ELF-1 (cell line): ENCODE measurements at regions not wholly inside any gene's neighbourhood (a gene's known extent, or its start where the extent isn't known, plus 50 kb on each side); places are given as distances from the start of the nearest gene placed in this dataset.
A peak's percentile ranks its signal among the peaks of the same experiment; 100 is the strongest.
"Not testable (repeated sequence)": the region's sequence is repeated elsewhere in the genome, so short reads cannot be mapped to it uniquely, and the experiment has no call there.

ENCODE experiments used
- DNase-seq: peaks from one replicate; pipeline ENCODE4 v3.0.0-alpha.2; 2016; ENCODE audit warnings: low read depth, low spot score

- DNase-seq = no peak
Measured at GRCh38 chr12:125310461-125310860, 245.2 kb downstream of the AACS start.

DNA sequence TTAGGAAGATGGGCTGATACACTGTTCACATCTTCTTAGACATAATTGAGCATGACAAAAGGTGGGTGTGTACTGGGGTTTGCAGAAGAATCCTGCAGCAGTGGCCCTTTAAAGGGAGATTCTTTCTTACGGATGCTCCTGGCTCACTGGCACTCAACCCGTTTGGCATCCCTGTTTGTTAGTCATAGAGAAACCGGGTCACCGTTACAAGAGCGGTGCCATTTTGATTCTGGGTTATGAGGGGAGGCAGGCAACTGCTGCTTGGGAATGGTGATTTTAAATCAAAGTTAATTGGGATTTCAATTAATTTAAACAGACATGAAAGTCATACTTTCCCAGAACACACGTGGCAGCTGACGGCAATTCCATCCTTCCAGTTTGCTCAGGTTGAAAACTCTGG, 245.8 kb downstream of the AACS start:
- DNase-seq = no peak

GRCh38 chr12:125312471-125312870, 247.2 kb downstream of the AACS start:
- DNase-seq = no peak

DNA sequence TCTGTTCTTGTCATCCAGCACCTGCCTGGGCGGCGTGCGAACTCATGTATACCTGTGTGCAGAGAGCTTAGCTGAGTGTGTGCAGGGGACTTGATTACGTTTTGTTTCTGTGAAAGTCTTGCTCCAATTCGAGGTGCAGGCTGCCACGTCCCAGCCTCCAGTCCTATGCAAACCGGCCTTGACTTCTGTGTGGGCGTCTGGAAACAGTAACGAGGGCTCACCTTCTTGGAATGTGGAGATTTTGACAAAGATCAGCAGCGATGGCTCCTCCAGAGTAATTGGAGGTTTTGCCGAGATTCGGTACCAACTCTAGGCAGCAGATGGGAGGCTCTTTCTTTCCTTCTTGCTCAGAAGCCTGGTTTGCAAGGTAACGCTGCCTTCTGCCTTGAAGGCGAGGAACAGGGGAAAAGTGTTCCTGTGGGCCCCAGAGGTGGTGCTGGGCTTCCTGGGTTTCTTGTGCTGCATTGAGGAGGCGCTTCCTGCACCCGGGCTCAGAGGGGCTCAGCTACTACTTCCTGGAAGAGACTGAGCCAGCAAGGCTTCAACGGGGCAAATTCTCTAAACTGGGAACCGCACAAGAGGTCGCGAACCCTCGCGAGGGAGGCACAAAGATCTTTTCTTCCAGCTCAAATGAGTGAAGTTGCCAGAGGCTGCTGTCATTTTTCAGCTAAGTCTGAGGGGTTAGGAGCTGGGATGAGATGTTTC, 249.0 kb downstream of the AACS start:
- DNase-seq = peak; percentile 27

GRCh38 chr12:125315771-125316170, 250.5 kb downstream of the AACS start:
- DNase-seq = no peak

DNA sequence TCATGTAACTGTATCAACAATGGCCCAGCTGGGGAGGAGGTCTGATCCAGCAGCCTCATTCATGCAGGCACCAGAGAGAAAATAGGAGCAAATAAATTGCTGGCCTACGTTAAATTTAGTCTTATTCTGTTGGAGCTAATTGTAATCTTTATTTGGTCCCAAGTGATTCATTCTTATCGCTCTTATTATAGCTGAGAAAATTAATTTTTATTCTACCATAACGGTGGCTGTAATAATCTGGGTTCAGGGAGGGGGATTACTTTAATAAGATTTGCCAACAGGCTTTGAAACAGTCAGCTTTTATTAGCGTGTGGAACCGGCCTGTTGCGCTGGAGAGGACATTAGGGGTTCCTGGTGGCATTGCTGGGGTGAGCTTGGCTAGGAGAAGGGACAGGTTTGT, 254.9 kb downstream of the AACS start:
- DNase-seq = no peak

DNA sequence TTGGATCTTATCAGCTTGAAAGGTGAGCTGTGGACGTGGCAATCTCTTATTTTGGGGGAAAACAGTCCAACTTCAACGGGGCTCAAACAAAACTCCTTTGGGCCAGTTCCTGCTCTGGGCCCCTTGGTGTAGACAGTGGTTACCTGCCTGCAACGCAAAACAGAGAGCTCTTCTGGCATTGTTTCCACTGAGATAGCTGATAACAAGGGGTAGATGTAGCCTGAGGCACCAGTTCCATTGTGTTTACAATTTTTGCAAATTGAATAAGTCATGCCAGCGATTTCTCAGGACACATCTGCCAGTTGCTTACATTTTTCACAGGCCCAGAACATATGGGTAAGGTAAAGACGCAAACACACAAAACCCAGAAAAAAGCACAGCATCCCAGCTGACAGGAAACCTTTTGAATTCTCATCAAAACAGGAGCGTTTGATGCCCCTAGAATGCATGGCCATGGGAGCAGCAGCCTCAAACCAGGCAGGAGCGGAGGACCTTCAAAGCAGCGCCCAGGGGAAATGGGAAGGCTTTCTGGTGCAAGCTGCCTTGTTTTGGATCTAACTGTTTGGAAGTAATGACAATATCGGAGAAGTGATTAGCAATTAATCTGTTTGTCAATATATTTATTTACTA, 259.7 kb downstream of the AACS start:
- DNase-seq = peak; percentile 55

DNA sequence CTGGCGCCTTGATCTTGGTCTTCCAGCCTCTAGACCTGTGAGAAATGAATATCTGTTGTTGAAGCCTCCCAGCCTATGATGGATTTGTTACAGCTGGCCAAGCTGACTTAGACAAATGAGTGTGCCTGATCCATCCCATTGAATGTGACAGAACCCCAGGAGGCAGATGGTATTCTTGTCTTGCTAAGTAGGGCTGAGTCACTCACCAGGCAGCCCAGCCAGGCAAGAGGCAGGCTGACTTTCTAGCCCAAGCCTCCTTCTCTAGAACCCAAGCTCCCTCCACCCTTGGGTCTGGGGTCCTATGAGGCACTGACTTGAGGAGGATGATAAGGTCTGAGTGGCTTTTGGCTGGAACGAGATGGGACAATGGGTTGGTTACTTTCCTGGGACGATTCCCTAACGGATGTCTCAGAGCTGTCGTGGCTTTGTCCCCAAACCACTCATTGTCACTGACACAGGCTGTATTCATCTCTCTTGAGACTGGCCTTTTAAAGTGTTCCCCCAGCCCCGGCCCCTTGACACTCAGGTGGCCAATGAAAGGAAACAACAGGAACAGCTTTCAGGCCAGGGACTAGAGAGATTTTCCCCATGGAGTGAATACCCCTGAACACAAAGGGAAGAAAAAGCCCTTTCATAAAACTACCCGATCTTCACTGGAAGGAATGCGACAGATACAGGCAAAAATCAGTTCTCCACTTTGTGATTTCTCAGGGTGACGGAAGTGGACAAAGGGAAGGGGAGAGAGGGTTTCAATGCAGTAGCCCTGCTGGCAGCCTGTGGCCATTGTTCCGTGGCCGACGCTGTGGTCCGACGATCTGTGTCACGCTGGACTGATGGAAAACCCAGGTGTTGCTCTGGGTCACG, 264.2 kb downstream of the AACS start:
- DNase-seq = peak; percentile 73

GRCh38 chr12:125330645-125331341, 265.6 kb downstream of the AACS start:
- DNase-seq = peak; percentile 89

GRCh38 chr12:125331342-125332052, 266.3 kb downstream of the AACS start:
- DNase-seq = no peak

- DNase-seq = no peak
Measured at GRCh38 chr12:125332900-125333299, 267.7 kb downstream of the AACS start.

GRCh38 chr12:125336246-125336645, 271.0 kb downstream of the AACS start:
- DNase-seq = no peak

GRCh38 chr12:125340791-125341190, 275.6 kb downstream of the AACS start:
- no peak for DNase-seq

DNA sequence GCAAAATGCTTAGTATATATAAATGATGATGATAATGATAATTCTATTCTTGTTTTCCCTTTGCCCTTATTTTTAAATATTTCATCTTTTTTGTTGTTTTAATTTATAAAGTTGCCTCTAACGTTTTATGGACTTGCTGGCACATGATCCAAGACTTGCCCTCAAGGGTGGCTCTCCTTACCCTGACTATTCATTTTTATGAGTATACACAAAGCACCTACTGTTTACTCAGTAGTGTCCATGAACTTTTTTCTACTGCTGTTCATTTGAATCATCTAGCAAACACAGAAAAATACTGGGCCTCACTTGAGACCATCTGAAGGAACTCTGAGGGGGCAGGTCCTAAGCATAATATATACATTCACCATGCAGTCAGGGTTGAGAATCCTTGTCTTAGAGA, 276.2 kb downstream of the AACS start:
- DNase-seq = no peak

GRCh38 chr12:125343649-125344048, 278.4 kb downstream of the AACS start:
- DNase-seq = no peak

GRCh38 chr12:125346362-125346761, 281.1 kb downstream of the AACS start:
- DNase-seq = no peak

DNA sequence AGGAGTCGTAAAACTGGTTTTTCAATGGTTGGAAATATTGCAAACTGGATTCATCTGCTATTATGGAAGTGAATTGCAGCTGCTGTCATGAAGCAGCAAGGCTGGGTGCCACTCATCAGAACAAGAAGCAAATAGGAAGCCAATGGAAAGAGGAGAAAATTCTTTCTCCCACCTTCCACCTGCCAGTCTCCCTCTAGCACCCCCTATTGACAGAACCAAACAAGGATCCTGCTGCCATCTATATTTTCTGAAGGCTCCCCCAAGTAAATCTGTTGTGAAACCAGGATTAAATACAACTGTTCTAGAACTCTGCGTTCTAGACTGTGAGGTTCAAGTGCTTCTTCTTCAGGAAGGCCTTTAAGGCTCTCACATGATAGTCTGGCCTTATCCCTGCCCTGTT, 286.6 kb downstream of the AACS start:
- no peak for DNase-seq

- DNase-seq = not testable (repeated sequence)
Measured at GRCh38 chr12:125353002-125353401, 287.8 kb downstream of the AACS start.

- no peak for DNase-seq
Measured at GRCh38 chr12:125353871-125354270, 288.6 kb downstream of the AACS start.

GRCh38 chr12:125355614-125356013, 290.4 kb downstream of the AACS start:
- DNase-seq = no peak

- no peak for DNase-seq
Measured at GRCh38 chr12:125356111-125356510, 290.9 kb downstream of the AACS start.
